ENCODE measurements at regions not wholly inside any gene's neighbourhood (a gene's known extent, or its start where the extent isn't known, plus 50 kb on each side); places are given as distances from the start of the nearest gene placed in this dataset.

GRCh38 chr4:162920649-162921048 lies 246.0 kb downstream of the NAF1 start:
- Histone ChIP-seq H3K36me3 (ENCODE audit: insufficient read depth in 1 of 2, low read depth in 1 of 2) (no peaks in the 10 kb centered on the region), H3K27me3 (ENCODE audit: insufficient read depth in 3 of 3, low read length in 2 of 3) (no peaks in the 10 kb centered on the region), H3K4me3 (no peak overlapping the region), H3K27ac (no peak overlapping the region), H3K4me1 (no peaks in the 10 kb centered on the region), H3K9me3 (peaks cover 4% of the 10 kb centered on the region)
- intact Hi-C loops (cut with DNase I), result no loop called here
- 76 to 80% (median 77%) methylated on average over 3 of the region's 3 CpGs for WGBS, 3 donors
- ATAC-seq, result no peak
- TF ChIP-seq CTCF (IDR thresholded peaks at IDR 0.05), result no peak
- no peak for DNase-seq

DNA sequence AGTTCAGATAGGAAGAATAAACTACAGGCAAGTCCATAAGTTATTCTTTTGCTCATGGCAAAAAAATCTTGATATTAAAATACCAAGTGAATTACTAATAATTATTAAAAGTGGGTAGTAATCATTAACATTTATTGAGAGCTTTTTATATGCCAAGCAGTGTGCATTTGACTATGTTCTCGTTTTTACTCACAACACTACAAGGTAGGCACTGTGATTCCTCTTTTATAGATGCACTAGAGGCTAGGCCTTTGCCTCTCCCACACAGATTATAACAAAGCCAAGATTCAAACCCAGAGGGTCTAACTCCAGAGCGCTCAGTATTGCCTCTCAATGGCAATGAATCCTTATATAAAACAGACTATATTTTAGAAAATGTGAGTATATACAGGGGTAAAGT lies 254.2 kb downstream of the NAF1 start:
- WGBS, 3 donors, result 59 to 77% (median 71%) methylated on average over 2 of the region's 2 CpGs
- intact Hi-C loops (cut with DNase I), result no loop called here

DNA sequence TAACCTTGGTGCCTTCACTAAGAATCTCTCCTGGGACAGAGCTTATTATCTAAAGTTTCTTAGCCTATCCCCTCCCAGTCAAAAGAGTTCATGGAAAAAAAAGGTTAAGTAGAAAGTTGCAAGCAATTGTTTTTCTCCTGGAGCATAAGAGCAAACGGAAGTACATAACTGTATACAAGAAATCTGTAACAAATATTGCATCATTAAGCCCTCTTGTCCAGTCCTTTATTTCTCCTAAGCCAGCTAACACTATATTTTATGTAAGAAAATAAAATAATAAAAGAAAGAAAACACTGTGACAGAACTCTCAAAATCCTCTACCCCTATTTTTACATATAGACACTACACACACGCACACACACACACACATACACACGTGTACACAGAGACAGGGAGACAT lies 255.3 kb downstream of the NAF1 start:
- Histone ChIP-seq H3K36me3 (ENCODE audit: insufficient read depth in 1 of 2, low read depth in 1 of 2) (no peaks in the 10 kb centered on the region), H3K9me3 (peaks cover 4% of the 10 kb centered on the region), H3K27ac (no peak overlapping the region), H3K4me3 (no peak overlapping the region), H3K4me1 (no peaks in the 10 kb centered on the region), H3K27me3 (ENCODE audit: insufficient read depth in 3 of 3, low read length in 2 of 3) (no peaks in the 10 kb centered on the region)
- TF ChIP-seq CTCF (IDR thresholded peaks at IDR 0.05), result no peak
- no peak for DNase-seq
- intact Hi-C loops (cut with DNase I), result no loop called here
- no peak for ATAC-seq
- 85 to 86% (median 85%) methylated on average over 3 of the region's 3 CpGs for WGBS, 3 donors

More for the DNA sequence above, 254.2 kb downstream of the NAF1 start:
- Histone ChIP-seq H3K36me3 (ENCODE audit: insufficient read depth in 1 of 2, low read depth in 1 of 2) (no peaks in the 10 kb centered on the region), H3K4me3 (no peak overlapping the region), H3K9me3 (peaks cover 4% of the 10 kb centered on the region), H3K27ac (no peak overlapping the region), H3K27me3 (ENCODE audit: insufficient read depth in 3 of 3, low read length in 2 of 3) (no peaks in the 10 kb centered on the region), H3K4me1 (no peaks in the 10 kb centered on the region)
- DNase-seq, result no peak
- no peak for ATAC-seq
- no peak for TF ChIP-seq CTCF (IDR thresholded peaks at IDR 0.05)

DNA sequence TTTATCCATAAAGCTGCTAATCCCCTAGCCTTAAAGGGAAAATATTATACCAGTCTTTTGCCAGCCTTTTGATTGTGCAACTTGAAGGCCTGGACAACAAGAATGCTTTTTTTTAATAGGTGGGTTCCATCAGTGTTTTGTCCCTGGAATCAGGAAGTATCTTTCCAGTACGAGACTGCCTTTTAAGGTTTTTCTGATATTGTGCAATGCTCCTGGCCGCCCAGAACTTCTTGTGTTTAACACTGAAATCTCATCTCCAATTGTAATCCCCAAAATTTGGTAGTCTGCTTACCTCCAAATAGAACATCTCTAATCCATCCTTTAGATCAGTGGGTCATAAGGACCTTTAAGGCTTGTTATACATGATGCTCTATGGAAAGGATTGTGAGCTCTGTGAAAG lies 256.7 kb downstream of the NAF1 start:
- Histone ChIP-seq H3K9me3 (no peaks in the 10 kb centered on the region), H3K4me3 (no peak overlapping the region), H3K4me1 (no peaks in the 10 kb centered on the region), H3K36me3 (ENCODE audit: insufficient read depth in 1 of 2, low read depth in 1 of 2) (no peaks in the 10 kb centered on the region), H3K27me3 (ENCODE audit: insufficient read depth in 3 of 3, low read length in 2 of 3) (no peaks in the 10 kb centered on the region), H3K27ac (no peak overlapping the region)
- intact Hi-C loops (cut with DNase I), result no loop called here
- 73 to 77% (median 74%) methylated on average over 2 of the region's 2 CpGs for WGBS, 3 donors
- no peak for DNase-seq
- no peak for TF ChIP-seq CTCF (IDR thresholded peaks at IDR 0.05)
- ATAC-seq, result no peak

DNA sequence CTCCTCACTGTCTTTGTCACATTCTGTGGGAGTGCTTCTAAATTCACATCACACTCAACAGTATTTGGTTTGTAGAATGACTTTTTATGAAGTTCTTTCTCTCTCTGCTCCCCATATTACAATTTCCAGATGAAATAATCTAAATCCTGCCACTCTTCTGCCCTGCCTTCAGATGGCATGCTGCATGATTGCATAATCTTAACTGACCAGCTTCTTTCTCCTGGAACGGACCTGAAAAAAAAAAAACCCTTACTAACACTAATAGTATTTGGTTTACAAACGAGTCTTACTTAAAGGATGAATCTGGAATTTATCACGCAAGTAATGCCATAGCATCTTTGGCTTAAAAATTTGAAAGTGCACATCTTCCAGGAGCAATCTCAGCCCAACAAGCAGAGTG lies 272.3 kb downstream of the NAF1 start:
- Histone ChIP-seq H3K27me3 (ENCODE audit: insufficient read depth in 3 of 3, low read length in 2 of 3) (no peaks in the 10 kb centered on the region), H3K4me1 (no peaks in the 10 kb centered on the region), H3K27ac (no peak overlapping the region), H3K9me3 (no peaks in the 10 kb centered on the region), H3K4me3 (no peak overlapping the region), H3K36me3 (ENCODE audit: insufficient read depth in 1 of 2, low read depth in 1 of 2) (no peaks in the 10 kb centered on the region)
- TF ChIP-seq CTCF (IDR thresholded peaks at IDR 0.05), result no peak
- DNase-seq, result no peak
- WGBS, 3 donors, result 75 to 82% (median 78%) methylated on average over 3 of the region's 3 CpGs
- ATAC-seq, result no peak
- intact Hi-C loops (cut with DNase I), result no loop called here
